ENCODE measurements at regions not wholly inside any gene's neighbourhood (a gene's known extent, or its start where the extent isn't known, plus 50 kb on each side); places are given as distances from the start of the nearest gene placed in this dataset.

DNA sequence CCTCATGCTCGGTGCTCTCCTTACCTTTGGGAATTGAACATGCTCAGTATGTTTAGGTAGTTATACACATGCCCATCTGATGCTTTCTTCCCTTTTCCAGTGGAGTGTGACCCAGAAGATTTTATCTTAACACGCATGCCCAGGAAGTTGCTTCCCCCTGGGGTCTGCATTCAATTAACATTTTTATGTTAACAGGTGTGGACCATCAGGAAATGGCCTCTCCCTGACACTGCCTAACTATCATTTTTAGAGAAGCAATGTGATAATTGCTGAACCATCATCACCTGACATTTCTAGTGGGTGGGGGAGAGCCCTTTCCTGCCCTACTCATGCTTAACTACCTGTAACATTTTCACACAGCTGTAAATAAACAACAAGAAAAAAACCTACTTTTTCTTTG is 55.1 kb upstream of the TGFBR2 start:
- intact Hi-C loops (cut with DNase I): no loop called here
- Histone ChIP-seq H3K27ac (no peak overlapping the region), H3K27me3 (no peaks in the 10 kb centered on the region), H3K9me3 (no peaks in the 10 kb centered on the region), H3K4me1 (no peaks in the 10 kb centered on the region), H3K36me3 (no peaks in the 10 kb centered on the region), H3K4me3 (no peak overlapping the region)
- 89% methylated on average over 2 of the region's 2 CpGs for WGBS (ENCODE audit: insufficient coverage, low coverage, low lambda C conversion rate, missing lambda C conversion rate)
- ATAC-seq (no peak), DNase-seq (no peak)
- TF ChIP-seq, protein P1, sequence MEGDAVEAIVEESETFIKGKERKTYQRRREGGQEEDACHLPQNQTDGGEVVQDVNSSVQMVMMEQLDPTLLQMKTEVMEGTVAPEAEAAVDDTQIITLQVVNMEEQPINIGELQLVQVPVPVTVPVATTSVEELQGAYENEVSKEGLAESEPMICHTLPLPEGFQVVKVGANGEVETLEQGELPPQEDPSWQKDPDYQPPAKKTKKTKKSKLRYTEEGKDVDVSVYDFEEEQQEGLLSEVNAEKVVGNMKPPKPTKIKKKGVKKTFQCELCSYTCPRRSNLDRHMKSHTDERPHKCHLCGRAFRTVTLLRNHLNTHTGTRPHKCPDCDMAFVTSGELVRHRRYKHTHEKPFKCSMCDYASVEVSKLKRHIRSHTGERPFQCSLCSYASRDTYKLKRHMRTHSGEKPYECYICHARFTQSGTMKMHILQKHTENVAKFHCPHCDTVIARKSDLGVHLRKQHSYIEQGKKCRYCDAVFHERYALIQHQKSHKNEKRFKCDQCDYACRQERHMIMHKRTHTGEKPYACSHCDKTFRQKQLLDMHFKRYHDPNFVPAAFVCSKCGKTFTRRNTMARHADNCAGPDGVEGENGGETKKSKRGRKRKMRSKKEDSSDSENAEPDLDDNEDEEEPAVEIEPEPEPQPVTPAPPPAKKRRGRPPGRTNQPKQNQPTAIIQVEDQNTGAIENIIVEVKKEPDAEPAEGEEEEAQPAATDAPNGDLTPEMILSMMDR (IDR thresholded peaks at IDR 0.05): no peak
- TF ChIP-seq POLR2A (IDR thresholded peaks at IDR 0.05): no peak

DNA sequence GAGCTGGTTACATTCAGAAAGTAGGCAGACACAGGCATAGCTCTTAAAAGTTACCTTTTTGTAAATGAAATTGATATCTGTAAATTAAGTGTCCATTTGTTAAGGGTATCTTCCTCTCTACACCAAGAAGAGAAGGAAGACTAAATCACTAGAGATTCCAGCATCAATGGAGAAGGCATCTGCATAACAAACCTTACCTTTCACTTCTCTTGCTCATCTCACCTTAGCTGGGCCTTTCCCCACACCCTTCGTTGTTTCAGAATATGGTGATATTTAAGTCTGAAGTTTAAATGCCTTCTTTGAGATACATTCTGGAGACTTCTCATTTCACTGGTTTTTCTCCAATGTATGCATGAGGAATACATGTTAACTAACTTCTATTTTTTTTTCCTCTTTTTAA is 54.5 kb upstream of the TGFBR2 start:
- Histone ChIP-seq H3K9me3 (no peaks in the 10 kb centered on the region), H3K27me3 (no peaks in the 10 kb centered on the region), H3K4me1 (no peaks in the 10 kb centered on the region), H3K27ac (no peak overlapping the region), H3K4me3 (no peak overlapping the region), H3K36me3 (no peaks in the 10 kb centered on the region)
- TF ChIP-seq, protein P1 (IDR thresholded peaks at IDR 0.05): no peak
- TF ChIP-seq POLR2A (IDR thresholded peaks at IDR 0.05): no peak
- ATAC-seq: no peak
- 100% methylated on average over 1 of the region's 1 CpG for WGBS (ENCODE audit: insufficient coverage, low coverage, low lambda C conversion rate, missing lambda C conversion rate)
- intact Hi-C loops (cut with DNase I): no loop called here
- no peak for DNase-seq

DNA sequence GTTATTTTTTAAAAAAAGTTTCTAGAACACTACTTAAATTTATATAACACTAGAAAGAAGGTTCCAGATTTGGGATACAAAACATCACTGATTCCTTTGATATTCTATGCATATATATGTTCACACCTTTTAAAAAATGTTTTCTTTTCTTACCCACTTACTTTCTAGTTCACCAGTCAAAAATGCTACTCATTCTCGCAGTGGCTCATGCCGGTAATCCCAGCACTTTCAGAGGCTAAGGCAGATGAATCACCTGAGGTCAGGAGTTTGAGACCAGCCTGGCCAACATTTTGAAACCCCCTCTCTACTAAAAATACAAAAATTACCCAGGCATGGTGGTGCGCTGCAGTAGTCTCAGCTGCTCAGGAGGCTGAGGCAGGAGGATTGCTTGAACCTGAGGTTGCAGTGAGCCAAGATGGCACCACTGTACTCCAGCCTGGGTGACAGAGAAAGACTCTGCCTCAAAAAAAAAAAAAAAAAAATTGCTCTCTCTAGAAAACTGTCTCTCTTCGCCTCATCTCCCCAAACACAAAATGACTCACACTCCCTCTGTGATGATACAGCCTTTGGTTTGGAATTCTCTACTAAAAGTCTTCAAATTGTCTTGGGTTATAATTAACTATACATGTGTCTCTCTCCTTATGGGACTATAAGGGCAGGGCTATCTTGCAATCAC is 52.6 kb upstream of the TGFBR2 start:
- Histone ChIP-seq H3K27ac (no peak overlapping the region), H3K36me3 (no peaks in the 10 kb centered on the region), H3K9me3 (no peaks in the 10 kb centered on the region), H3K4me1 (no peaks in the 10 kb centered on the region), H3K4me3 (no peak overlapping the region), H3K27me3 (no peaks in the 10 kb centered on the region)
- DNase-seq (no peak), ATAC-seq (no peak)
- TF ChIP-seq, protein P1 (IDR thresholded peaks at IDR 0.05): no peak
- no peak for TF ChIP-seq POLR2A (IDR thresholded peaks at IDR 0.05)
- 97% methylated on average over 4 of the region's 4 CpGs for WGBS (ENCODE audit: insufficient coverage, low coverage, low lambda C conversion rate, missing lambda C conversion rate)
- intact Hi-C loops (cut with DNase I): no loop called here

DNA sequence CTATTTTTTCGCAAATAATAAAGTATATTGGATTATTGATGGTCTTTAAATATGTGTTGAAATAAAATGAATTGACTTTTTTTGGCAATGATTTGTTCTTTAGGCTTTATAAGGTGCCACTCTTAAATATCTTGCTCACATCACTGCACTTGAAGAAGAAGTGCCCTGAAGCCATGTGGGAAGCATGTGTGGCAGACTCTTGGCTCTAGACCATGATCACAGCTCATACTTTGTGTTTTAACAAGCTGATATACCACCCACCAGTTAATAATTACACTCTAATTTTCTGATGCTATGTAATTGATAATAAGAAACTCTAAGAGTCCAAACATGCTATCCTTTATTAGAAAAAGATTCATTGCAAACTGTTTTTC is 52.1 kb upstream of the TGFBR2 start:
- DNase-seq: no peak
- ATAC-seq: no peak
- Histone ChIP-seq H3K27ac (no peak overlapping the region), H3K9me3 (no peaks in the 10 kb centered on the region), H3K4me3 (no peak overlapping the region), H3K36me3 (no peaks in the 10 kb centered on the region), H3K27me3 (no peaks in the 10 kb centered on the region), H3K4me1 (no peaks in the 10 kb centered on the region)
- TF ChIP-seq POLR2A (IDR thresholded peaks at IDR 0.05): no peak
- TF ChIP-seq, protein P1 (IDR thresholded peaks at IDR 0.05): no peak
- 82% methylated on average over 1 of the region's 1 CpG for WGBS (ENCODE audit: insufficient coverage, low coverage, low lambda C conversion rate, missing lambda C conversion rate)
- intact Hi-C loops (cut with DNase I): no loop called here

DNA sequence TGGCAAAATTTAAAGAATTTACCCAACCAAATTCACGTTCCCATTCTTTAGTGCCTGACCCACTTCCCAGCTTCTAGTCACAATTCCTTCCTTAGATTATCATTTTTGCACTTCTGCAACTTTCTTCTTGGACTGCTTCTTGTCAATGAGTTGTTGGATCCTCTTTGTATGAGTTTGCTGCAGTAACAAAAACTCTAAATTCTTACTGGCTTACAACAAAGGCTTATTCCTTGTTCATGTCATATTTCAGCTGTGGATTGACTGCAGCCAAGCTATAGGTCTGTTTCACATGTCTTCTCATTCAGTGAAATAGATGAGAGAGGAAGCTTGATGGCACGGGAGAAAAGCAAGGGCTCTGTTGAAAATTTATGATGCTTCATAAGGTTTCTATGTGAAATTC is 50.4 kb upstream of the TGFBR2 start:
- DNase-seq (no peak), ATAC-seq (no peak)
- intact Hi-C loops (cut with DNase I): no loop called here
- H3K36me3 ChIP-seq: no peaks in the 10 kb centered on the region
- no peak for TF ChIP-seq POLR2A (IDR thresholded peaks at IDR 0.05)
- TF ChIP-seq, protein P1 (IDR thresholded peaks at IDR 0.05): no peak
- H3K27ac ChIP-seq: no peak overlapping the region
- H3K4me1 ChIP-seq: no peaks in the 10 kb centered on the region
- no peaks in the 10 kb centered on the region for H3K27me3 ChIP-seq
- no peak overlapping the region for H3K4me3 ChIP-seq
- no peaks in the 10 kb centered on the region for H3K9me3 ChIP-seq
- WGBS (ENCODE audit: insufficient coverage, low coverage, low lambda C conversion rate, missing lambda C conversion rate): 89% methylated on average over 2 of the region's 2 CpGs
